HG03558 (cell line): ENCODE measurements at regions not wholly inside any gene's neighbourhood (a gene's known extent, or its start where the extent isn't known, plus 50 kb on each side); places are given as distances from the start of the nearest gene placed in this dataset.
"Not testable (repeated sequence)": the region's sequence is repeated elsewhere in the genome, so short reads cannot be mapped to it uniquely, and the experiment has no call there.

ENCODE experiments used
- ATAC-seq: cut with Tn5 transposase; IDR thresholded peaks from one replicate; pipeline ENCODE4 v1.9.1; 2021; ENCODE audit warnings: moderate number of reproducible peaks; ENCODE audit not compliant: unreplicated experiment; ENCODE audit errors: extremely low read depth

DNA sequence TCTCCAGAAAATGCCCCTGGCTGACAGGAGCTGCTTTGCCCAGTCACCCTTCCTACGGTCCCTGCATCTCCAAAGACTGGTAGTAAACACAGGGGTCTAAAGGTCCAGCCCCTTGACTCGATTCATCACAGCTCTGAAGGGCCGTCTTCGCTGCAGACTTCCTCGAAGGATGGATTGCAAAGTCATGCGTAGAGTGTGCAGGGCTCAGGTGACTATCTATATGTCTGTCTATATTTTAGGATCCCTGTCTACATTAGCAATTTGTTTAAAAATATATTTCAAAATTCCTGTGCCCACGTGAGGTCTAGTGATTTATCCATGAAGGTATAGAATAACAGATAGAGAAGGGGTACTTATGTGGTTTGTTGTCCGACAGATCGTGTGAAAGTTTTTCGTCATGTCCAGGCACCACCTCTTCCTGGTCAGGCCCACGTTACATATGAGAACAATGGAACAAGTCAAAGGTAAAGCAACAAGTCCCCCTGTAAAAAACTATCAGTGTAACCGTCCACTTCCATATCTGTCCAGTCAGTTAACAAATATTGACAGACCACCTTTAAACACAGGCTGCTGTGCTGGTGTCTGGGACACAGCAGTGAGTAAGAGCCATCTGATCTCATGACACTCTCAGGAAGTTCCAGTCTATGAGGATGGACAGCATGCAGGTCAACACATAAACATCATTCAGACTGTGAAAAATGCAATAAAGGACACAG lies 127.7 kb upstream of the SULF2 start:
- not testable (repeated sequence) for ATAC-seq

DNA sequence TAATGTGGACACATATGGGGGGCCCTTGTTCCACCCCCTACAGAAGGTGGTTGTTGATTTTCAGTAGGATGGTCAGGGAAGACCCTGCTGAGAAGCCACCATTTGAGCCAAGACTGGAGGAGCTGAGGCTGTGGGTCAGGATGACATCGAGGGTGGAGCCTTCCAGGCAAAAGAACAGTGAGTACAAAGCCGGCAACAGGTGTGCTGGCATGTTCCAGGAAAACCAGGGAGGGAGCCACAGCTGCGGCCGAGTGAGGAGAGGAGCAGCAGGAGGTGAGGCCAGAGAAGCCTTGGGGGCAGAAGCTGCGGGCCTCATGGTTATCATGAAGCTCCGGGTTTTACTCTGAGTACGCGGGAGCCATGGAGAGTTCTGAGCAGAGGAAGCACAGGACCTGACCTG lies 126.9 kb upstream of the SULF2 start:
- not testable (repeated sequence) for ATAC-seq

DNA sequence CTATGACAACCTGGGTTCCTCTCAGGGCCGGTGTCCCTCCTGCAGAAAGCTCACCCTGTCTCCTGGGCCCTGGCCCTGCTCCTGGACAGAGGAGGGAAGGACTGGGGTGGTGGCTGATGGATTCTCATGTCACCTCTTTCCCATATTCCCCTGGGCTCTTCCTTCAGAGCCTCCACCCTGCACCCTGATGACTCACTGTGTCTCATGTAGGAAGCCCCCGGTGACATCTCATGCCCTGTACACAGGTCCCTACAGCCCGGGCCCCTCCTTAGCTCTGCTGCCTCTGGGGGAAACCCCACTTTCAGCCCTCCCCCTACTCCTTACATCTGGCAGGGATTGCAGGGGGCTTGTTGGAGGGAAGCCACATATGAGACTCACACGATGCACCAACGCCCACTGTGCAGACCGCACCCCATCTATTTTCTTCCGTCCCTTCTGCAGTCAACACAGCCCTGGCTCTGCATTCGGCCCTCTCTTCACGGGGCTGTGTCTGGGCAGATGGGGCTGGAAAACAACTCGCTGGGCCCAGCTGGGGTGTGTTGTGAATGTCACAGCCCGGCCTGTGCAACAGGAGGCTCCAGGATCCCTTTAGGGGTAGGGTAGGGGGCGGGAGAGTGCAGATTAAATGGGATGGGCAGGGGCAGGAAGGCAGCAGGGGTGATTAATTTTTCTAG lies 124.6 kb upstream of the SULF2 start:
- ATAC-seq = not testable (repeated sequence)

DNA sequence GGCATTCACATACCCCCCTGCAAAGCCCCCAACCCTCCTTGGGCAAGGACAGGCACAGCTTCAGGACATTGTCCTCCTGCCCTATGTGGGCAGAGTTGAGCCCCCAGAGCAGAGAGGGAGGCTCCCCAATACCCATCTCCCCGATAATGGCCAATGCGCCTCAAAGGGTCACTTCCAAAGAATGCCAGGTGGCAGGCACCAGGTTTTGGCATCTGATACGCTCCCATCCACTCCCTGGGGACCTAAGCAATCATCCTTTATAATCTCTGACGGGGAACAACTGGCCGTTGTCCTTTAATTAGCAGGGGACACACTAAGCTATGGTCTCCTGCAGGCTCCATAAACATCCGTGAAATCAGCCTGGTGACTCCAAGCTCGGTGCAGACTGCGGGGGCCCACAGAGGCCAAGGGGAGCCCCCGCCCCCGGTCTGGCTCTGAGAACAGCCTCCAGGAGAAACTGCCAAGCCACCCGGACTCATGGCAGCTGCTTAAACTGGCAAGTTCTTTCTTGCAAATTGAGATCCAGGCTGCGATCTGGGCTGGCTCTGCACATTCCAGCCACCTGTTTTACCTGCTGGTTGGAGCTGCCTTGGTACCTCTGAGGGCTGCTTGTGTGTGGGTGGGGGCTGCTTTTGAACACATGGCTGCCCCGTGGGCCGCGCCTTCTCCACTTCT lies 123.2 kb upstream of the SULF2 start:
- not testable (repeated sequence) for ATAC-seq

DNA sequence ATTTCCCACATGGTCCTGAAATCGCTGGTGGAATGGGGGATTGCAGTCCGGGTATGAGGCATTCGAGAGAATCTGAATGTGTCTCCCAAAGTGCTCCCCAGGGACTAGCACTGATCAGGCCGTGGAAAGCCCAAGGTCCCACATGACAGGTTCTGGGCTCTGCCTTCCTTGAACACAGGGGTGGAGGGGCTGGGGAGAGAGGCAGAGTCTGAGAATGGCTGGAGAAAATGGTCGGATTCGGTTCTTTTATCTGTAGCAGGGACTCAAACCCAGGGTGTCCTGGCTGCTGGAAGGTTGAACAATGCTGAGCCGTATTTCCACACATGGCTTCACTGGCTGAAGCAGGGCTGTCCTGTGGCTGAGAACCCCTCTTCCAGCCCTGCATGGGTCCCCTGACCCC lies 122.7 kb upstream of the SULF2 start:
- not testable (repeated sequence) for ATAC-seq

DNA sequence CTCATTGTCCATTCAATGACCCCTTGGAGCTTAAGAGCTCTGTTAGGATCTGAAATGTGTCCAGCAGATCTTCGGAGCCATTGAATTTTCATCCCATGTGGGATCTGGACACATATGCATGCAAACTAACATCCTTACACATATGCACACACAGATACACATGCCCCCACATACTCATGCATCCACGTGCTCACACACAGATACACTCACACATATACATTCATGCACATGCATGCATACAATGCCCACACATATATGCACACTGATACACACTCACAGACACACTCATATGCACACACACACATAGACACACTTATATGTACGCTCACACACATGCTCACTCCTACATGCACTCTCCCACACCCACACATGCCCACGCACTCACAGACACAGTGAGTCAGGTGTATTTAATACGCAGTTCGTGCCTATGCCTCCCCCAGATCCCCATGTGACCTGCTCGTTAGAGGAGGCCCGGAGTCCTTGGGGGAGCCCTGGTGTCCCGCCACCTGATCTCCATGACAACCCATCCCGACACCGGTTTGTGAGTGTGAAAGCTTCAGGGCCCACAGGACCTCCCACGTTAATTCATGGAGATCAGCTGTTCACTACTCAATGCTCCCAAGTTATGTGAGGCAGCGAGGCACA lies 121.9 kb upstream of the SULF2 start:
- no peak for ATAC-seq

DNA sequence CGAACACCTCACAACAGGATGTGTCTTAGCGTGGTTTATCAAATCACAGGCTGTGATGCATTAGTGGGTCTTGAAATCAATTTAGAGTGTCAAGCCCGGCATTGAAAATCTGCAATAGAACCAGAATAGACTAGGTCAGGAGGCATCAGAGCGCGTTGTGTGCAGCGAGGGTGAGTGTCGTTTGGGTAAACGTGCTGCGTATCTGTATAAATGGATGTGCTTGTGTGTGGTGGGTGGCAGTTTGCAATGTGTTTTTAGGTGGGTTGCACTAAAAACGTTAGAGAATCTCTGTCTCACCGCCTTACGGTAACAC lies 121.0 kb upstream of the SULF2 start:
- no peak for ATAC-seq

DNA sequence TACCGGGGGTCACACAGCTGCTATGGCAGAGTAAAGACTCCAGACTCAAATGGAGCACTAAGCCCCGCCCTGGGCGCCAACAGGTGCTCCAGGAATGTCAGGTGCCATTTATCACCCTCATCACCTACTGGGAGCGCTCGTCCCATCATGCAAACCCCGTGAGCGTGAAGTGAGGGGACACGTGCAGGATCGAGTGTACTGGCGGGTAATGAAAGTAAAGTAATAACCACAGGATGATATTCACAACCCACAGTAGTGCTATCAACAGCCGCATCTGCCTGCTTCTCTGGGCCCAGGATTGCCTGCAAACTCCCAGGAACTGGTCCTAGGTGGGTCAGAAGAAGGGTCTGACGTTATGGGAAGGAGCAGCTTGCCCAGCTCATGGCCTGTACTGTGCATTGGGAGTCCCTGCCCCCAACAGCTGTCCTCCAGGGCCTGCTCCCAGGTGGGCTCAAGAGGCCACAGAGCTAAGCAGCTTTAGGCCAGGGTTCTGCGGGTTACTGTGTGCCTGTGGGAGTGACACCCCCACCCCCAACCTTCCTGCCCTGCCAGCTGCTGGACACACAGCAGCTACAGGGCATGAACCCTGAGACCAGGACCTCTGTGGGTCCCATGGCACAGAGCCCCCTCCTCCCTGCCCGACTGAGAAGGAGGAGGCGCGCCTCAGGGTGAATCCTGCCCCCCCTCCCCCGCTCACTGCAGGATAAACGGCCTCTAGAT lies 120.5 kb upstream of the SULF2 start:
- no peak for ATAC-seq

DNA sequence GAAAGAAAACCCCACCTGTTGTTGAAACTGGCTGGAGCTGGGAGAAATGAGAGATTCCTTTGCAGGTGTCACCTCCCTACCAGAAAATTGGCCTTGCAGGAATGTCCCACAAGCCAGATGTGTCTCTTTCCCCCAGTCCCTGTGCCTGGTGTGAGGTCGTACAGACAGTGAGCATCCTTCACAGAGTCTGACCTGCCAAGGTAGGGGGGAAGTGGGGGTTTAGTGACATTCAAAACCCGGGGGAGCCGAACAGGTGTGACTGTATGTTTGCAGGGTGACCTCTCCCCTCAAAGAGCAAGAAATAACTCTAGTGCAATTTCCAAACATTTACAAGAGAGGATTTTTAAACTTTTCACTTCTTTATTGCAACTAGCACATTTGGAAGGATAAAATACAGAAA lies 117.7 kb upstream of the SULF2 start:
- ATAC-seq = not testable (repeated sequence)

DNA sequence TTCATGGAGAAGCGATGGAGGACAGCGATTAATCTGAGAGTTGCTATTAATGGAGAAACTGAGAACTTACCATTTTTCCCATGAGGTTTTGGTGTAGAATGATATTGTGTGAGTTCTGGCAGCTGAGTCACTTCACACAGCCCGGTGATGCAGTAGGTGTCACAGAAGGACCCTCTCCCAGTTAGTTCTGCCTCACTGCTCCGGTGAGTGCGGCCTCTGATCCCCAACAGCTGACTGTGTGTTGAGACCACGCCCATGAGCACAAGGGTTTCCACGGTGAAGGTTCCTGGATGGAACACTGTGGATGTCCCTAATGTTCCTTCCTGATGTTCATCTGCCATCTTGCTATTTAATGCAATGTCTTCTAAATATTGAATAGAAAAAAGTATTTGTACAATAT lies 114.0 kb upstream of the SULF2 start:
- ATAC-seq = not testable (repeated sequence)

DNA sequence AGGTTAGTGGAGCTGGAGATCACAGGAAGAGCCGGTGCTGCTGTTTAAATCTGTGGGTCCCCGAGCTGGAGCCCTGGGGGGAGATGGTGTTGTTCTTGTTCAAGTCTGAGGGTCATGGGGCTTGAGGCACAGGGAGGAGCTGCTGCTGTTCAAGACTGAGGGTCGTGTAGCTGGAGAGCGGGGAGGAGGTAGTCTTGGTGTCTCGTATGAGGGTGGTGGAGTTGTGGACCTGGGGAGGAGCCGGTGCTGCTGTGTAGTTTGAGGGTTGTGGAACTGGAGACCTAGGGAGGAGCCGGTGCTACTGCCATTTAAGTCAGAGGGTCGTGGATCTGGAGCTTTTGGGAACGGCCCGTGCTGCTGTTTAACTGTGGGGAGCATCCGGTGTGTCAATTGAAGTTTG lies 112.2 kb upstream of the SULF2 start:
- ATAC-seq = no peak

DNA sequence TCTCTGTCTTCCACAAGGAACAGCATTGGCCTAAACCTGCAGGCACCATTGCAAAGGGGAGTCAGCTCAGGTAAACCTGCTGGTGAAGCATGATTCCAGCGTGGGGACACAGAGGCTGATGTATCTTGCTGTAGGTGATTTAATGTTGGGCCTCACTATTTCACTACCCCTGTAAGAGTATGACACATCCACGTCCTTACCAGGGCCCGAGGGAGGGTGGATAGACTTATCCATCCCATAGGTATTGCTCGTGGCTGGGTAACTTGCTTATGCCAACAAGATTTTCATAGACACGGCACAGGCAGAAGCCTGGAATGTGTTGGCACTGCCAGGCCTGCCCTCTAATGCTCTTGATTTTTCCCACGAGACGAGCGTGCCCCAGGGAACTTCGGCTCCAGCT lies 107.4 kb upstream of the SULF2 start:
- not testable (repeated sequence) for ATAC-seq

DNA sequence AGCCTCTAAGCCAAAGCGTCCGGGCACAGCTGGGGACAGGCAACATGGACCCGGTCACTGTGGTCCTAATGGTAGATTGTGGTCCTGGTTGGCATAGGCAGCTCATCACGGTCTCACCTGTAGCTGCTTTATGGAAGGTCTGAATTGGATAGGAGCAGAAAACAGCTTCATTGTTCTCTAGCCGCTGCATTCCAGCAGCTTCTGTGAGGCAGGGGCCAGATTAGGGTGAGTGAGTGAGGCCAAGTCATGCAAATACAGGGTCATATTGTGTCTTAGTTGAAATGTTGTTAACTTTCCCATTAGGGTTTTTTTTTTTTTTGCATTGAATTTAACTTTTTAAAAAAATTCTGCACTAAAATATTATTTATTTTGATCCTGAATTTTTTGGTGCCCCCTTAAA lies 105.4 kb upstream of the SULF2 start:
- not testable (repeated sequence) for ATAC-seq

DNA sequence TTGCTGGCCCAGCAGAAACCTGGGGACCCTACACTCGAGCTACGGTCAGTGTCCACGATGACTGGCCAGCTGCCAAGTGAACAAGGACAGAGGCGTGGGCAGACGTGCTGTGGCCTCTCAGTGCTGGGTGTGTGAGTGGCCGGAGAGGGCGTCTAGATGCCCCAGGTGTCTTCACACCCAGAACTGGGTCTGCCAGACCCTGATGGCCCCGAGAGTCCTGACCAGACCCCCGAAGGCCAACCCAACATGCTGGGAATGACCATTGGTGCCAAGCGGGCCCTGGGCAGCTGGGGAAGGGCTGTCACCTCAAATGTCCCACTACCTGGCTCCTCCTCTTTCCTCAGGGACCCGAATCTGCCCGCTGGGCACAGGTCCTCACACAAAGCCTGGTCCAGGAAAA lies 104.5 kb upstream of the SULF2 start:
- not testable (repeated sequence) for ATAC-seq

DNA sequence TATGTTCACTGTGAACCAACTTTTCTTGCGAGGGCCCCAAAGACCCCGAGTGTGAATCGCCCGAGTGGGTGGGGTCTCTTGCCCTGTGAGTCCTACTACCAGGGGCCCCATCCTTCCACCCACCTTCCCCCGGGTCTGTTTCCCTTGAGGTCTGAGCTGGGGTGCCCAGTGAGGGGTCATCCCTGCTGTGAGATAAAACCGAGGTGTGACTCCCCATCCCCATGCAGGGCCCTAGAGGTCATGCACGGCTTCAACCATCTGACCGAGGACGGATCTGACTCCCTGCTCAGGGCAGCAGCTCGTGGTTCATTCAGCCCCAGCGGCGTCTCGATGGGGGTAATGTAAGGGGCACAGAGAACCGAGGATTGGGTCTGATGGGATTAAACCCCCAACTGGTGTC lies 103.1 kb upstream of the SULF2 start:
- no peak for ATAC-seq

DNA sequence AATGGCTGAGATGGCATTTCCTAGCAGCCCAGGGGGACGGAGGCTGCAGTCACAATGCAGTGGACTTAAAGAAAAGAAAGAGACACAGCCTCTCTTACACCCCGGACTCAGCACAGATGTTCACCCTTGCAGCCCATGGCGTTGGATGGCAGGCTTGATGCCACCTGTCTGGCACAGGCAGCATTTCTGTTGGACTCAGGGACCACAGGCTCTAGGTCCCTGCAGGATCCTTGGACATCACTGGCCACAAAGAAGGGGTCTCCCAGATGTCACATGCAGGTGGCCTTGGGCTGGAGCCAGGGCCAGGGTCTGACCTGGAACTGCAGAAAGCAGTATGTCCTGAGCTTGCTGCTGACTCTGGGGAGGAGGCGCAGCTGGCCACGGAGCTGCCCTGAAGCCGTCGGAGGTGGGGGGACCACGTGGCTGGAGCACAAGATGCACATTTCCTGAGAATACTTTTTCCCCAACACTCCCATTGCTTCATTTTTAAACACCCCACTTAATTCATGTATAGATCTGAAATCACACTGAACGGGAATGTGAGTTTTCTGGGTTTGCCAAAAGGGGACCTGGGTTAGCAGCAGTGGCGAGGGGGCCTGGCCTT lies 102.3 kb upstream of the SULF2 start:
- ATAC-seq = no peak

DNA sequence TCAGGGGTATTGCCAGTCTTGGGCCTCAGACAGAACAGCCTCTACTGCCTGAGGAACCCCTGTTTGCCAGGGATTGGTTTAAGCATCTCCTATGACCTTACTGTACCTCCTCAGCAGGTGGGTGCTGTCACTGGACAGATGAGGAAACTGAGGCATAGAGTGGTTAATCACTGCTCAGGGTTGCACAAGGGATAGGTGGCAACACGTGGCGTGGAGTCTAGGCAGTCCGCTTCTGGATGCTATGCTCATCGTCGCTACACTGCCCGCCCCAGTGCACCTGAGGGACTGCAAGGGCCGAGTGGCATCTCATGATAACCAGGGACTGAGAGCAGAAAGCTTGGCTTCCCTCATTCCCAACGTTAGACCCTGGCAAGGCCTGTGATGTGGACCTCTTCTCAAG lies 101.8 kb upstream of the SULF2 start:
- no peak for ATAC-seq

DNA sequence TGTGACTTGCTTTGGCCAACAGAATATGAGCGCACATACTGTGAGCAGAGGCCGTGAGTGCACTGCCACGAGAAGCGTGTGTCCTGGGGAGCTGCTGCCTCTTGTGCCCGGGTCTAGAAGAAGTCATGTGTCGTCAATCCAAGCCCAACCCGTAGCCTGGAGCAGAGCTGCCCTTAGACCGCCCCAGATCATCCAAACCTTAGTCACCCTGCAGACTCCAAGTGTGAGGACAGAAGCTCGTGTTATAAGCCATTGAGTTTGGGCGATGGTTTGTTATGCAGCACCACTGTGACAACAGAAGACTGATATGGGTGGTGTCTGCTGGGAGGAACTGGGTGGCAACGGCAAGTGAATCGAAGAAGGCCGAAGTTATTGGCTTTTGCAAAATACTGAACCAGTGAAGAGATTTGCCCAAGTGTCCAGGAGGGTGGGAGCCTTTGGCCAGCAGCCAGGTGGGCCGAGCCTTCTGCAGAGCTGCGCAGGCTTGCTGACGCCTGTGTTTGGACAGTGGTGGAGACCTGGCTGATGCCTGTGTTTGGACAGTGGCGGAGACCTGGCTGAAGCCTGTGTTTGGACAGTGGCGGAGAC lies 101.3 kb upstream of the SULF2 start:
- no peak for ATAC-seq

DNA sequence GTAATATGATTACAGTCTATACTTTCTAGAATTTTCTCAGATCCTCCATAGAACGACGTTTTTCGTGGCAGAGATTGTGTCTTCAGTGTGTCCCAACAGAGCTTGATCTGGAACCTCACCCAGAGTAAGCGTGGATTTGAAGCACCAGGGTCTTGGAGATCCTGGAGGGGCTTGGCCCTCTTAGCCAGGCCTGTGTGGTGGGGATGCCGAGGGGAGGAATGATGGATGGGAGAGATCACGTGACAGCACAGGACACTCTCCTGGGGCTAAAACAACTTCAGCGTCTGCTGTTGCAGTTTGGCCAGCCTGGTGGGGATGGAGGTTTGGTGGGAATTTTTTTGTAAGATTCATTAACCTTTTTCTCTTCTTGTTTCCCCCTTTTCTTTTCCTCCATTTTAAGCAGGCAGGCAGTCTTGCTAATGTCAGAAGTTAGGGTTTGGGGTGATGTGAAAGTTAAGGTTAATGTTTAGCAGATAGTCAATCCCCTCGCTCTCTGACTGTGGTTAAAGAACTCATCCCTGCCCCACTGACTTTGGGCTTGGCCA lies 100.7 kb upstream of the SULF2 start:
- no peak for ATAC-seq
